CD1c-positive myeloid dendritic cell (primary cell): ENCODE measurements at regions not wholly inside any gene's neighbourhood (a gene's known extent, or its start where the extent isn't known, plus 50 kb on each side); places are given as distances from the start of the nearest gene placed in this dataset.

ENCODE experiments used
- DNase-seq: peaks from one replicate; pipeline ENCODE4 v3.0.0-alpha.2; 2016; ENCODE audit errors: extremely low spot score

GRCh38 chr1:21346365-21347071, 56.3 kb upstream of the ECE1 start:
- no peak for DNase-seq

GRCh38 chr1:21344750-21345443, 54.6 kb upstream of the ECE1 start:
- no peak for DNase-seq

- no peak for DNase-seq
Observed at GRCh38 chr1:21344098-21344749, 54.0 kb upstream of the ECE1 start.

- DNase-seq, result no peak
Observed at GRCh38 chr1:21342961-21343838, 52.9 kb upstream of the ECE1 start.

GRCh38 chr1:21341517-21342078, 51.3 kb upstream of the ECE1 start:
- DNase-seq, result no peak

GRCh38 chr1:21341022-21341421, 50.8 kb upstream of the ECE1 start:
- no peak for DNase-seq

GRCh38 chr1:21340230-21340945, 50.1 kb upstream of the ECE1 start:
- no peak for DNase-seq
